ENCODE measurements at regions not wholly inside any gene's neighbourhood (a gene's known extent, or its start where the extent isn't known, plus 50 kb on each side); places are given as distances from the start of the nearest gene placed in this dataset.

- no peaks in the 10 kb centered on the region for H4K20me1 ChIP-seq (ENCODE audit: insufficient read depth)
- H3K4me1 ChIP-seq (ENCODE audit: control insufficient read depth in 1 of 2, insufficient read depth in 2 of 2, low read depth in 1 of 2, low read length in 1 of 2) = peaks cover 0 to 11% of the 10 kb centered on the region in 2 experiments; a peak in 2 of 4 replicates
- no peak for DNase-seq
- H3K9ac ChIP-seq = no peak overlapping the region
- no peaks in the 10 kb centered on the region for H3K79me2 ChIP-seq (ENCODE audit: insufficient read depth)
- 95% methylated on average over 8 of the region's 8 CpGs for WGBS (ENCODE audit: low lambda C conversion rate)
- H3K4me2 ChIP-seq = no peak overlapping the region
- H3F3A ChIP-seq (replicated peaks; ENCODE audit: insufficient read depth) = peaks cover 11% of the 10 kb centered on the region
- ChIA-PET CTCF (no interaction called here), POLR2A (no interaction called here)
- no peak for TF ChIP-seq RCOR1 (IDR thresholded peaks at IDR 0.05; ENCODE audit: low read length)
- TF ChIP-seq TAF1 (IDR thresholded peaks at IDR 0.05; ENCODE audit: borderline replicate concordance, low read depth, low read length) = no peak
- no peak for TF ChIP-seq FOXJ3 (CRISPR knock-in tag; IDR thresholded peaks at IDR 0.05)
- no peak for TF ChIP-seq POLR2AphosphoS5 (IDR thresholded peaks at IDR 0.05; ENCODE audit: low read depth, low read length)
- no peak for TF ChIP-seq FOXM1 (IDR thresholded peaks at IDR 0.05; ENCODE audit: low read depth)
- TF ChIP-seq NRF1 (IDR thresholded peaks at IDR 0.05; ENCODE audit: low read depth, low read length) = no peak
- no peak for TF ChIP-seq EZH2phosphoT487 (IDR thresholded peaks at IDR 0.05; ENCODE audit: borderline replicate concordance, low read depth)
- TF ChIP-seq CHD2 (IDR thresholded peaks at IDR 0.05; ENCODE audit: low read length, partially characterized antibody) = no peak
- no peak for TF ChIP-seq JUND (IDR thresholded peaks at IDR 0.05)
- TF ChIP-seq SIN3A (IDR thresholded peaks at IDR 0.05; ENCODE audit: borderline replicate concordance, low read depth, low read length) = no peak
- TF ChIP-seq ZBTB33 (IDR thresholded peaks at IDR 0.05; ENCODE audit: borderline replicate concordance, low read depth) = no peak
- TF ChIP-seq FOSL2 (IDR thresholded peaks at IDR 0.05; ENCODE audit: borderline replicate concordance, low read depth) = no peak
- no peak for TF ChIP-seq TCF12 (IDR thresholded peaks at IDR 0.05)
- TF ChIP-seq MEF2A (IDR thresholded peaks at IDR 0.05; ENCODE audit: borderline replicate concordance, low read depth) = no peak
- TF ChIP-seq, protein P1, sequence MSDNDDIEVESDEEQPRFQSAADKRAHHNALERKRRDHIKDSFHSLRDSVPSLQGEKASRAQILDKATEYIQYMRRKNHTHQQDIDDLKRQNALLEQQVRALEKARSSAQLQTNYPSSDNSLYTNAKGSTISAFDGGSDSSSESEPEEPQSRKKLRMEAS (IDR thresholded peaks at IDR 0.05; ENCODE audit: low read depth) = no peak
- TF ChIP-seq EP300 (IDR thresholded peaks at IDR 0.05; ENCODE audit: borderline replicate concordance in 1 of 2, low read depth in 1 of 2, low read length in 1 of 2) = no peak
- no peak for TF ChIP-seq RAD21 (IDR thresholded peaks at IDR 0.05; ENCODE audit: low read length)
- no peak for TF ChIP-seq RXRA (IDR thresholded peaks at IDR 0.05; ENCODE audit: borderline replicate concordance, low read depth)
- no peak for TF ChIP-seq NFIC (IDR thresholded peaks at IDR 0.05; ENCODE audit: borderline replicate concordance)
- TF ChIP-seq YY1 (IDR thresholded peaks at IDR 0.05; ENCODE audit: low read depth) = no peak
- no peak overlapping the region for H3K27ac ChIP-seq (ENCODE audit: low read depth in 2 of 2, low read length in 1 of 2)
- H3K36me3 ChIP-seq (replicated peaks in 1 of 2; ENCODE audit: control insufficient read depth in 1 of 2, insufficient read depth in 2 of 2, low read length in 1 of 2) = no peaks in the 10 kb centered on the region
- H3K9me2 ChIP-seq = no peaks in the 10 kb centered on the region
- H3K27me3 ChIP-seq (ENCODE audit: insufficient read depth) = no peaks in the 10 kb centered on the region
- H3K9me3 ChIP-seq = no peaks in the 10 kb centered on the region
- H3K4me3 ChIP-seq (ENCODE audit: low read depth in 2 of 2, low read length in 1 of 2) = no peak overlapping the region
- H2AFZ ChIP-seq (ENCODE audit: low read depth) = no peak overlapping the region
These were observed 301.7 kb upstream of the PITRM1 start for GRCh38 chr10:3474266-3474665.

Data from SK-N-SH (cell line).